ENCODE measurements at regions not wholly inside any gene's neighbourhood (a gene's known extent, or its start where the extent isn't known, plus 50 kb on each side); places are given as distances from the start of the nearest gene placed in this dataset.
A peak's percentile ranks its signal among the peaks of the same experiment; 100 is the strongest.

GRCh38 chr6:122524056-122524455 is 52.4 kb upstream of the SERINC1 start:
- H3K9me3 ChIP-seq: no peaks in the 10 kb centered on the region
- no peaks in the 10 kb centered on the region for H3K4me1 ChIP-seq
- in situ Hi-C loops (cut with MboI; ENCODE audit: low sequenced_read_pairs in 4 of 4) (no loop called here), intact Hi-C loops (cut with DNase I; ENCODE audit: low total_unique reads) (no loop called here)
- H3K27ac ChIP-seq: no peak overlapping the region
- no peaks in the 10 kb centered on the region for H3K36me3 ChIP-seq
- DNase-seq (no peak), ATAC-seq (no peak)
- H3K4me3 ChIP-seq: no peak overlapping the region
- no peaks in the 10 kb centered on the region for H3K27me3 ChIP-seq
- TF ChIP-seq CTCF (IDR thresholded peaks at IDR 0.05 in 4 of 5, conservative IDR thresholded peaks at IDR 0.05 in 1 of 5) (no peak), POLR2A (IDR thresholded peaks at IDR 0.05) (no peak)

- Histone ChIP-seq H3K9me3 (no peaks in the 10 kb centered on the region), H3K27ac (no peak overlapping the region), H3K36me3 (no peaks in the 10 kb centered on the region), H3K4me3 (no peak overlapping the region), H3K4me1 (no peaks in the 10 kb centered on the region), H3K27me3 (no peaks in the 10 kb centered on the region)
- intact Hi-C loops (cut with DNase I; ENCODE audit: low total_unique reads): loop anchor here (1.0 kb wide), 3 partner anchors 38 to 149 kb away; no protein-coding TSS in a partner anchor
- peak in 1 of 2 donors; percentile 25 for DNase-seq
- TF ChIP-seq POLR2A (IDR thresholded peaks at IDR 0.05): no peak
- peak; percentile 78 to 91 (median 86) for TF ChIP-seq CTCF (IDR thresholded peaks at IDR 0.05 in 4 of 5, conservative IDR thresholded peaks at IDR 0.05 in 1 of 5)
- in situ Hi-C loops (cut with MboI; ENCODE audit: low sequenced_read_pairs in 4 of 4): loop anchor here in 3 of 4 donors (5.0 kb wide), 3 partner anchors 38 to 148 kb away; no protein-coding TSS in a partner anchor
- peak; percentile 91 for ATAC-seq
Measured at GRCh38 chr6:122530440-122531046, 58.9 kb upstream of the SERINC1 start.

GRCh38 chr6:122548281-122548680 is 61.9 kb upstream of the PKIB start:
- Histone ChIP-seq H3K4me3 (no peak overlapping the region), H3K27me3 (no peaks in the 10 kb centered on the region), H3K4me1 (no peaks in the 10 kb centered on the region), H3K27ac (no peak overlapping the region), H3K9me3 (no peaks in the 10 kb centered on the region), H3K36me3 (no peaks in the 10 kb centered on the region)
- in situ Hi-C loops (cut with MboI; ENCODE audit: low sequenced_read_pairs in 4 of 4) (no loop called here), intact Hi-C loops (cut with DNase I; ENCODE audit: low total_unique reads) (no loop called here)
- TF ChIP-seq CTCF (IDR thresholded peaks at IDR 0.05 in 4 of 5, conservative IDR thresholded peaks at IDR 0.05 in 1 of 5): no peak
- no peak for TF ChIP-seq POLR2A (IDR thresholded peaks at IDR 0.05)
- ATAC-seq (no peak), DNase-seq (no peak)

- DNase-seq: no peak
- in situ Hi-C loops (cut with MboI; ENCODE audit: low sequenced_read_pairs in 4 of 4): no loop called here
Measured at GRCh38 chr6:122548820-122549219, 61.4 kb upstream of the PKIB start.

More at GRCh38 chr6:122548820-122549219, 61.4 kb upstream of the PKIB start:
- intact Hi-C loops (cut with DNase I; ENCODE audit: low total_unique reads): no loop called here
- H3K4me3 ChIP-seq: no peak overlapping the region
- no peak for ATAC-seq
- H3K36me3 ChIP-seq: no peaks in the 10 kb centered on the region
- H3K27ac ChIP-seq: no peak overlapping the region
- H3K27me3 ChIP-seq: no peaks in the 10 kb centered on the region
- H3K9me3 ChIP-seq: no peaks in the 10 kb centered on the region
- H3K4me1 ChIP-seq: no peaks in the 10 kb centered on the region
- TF ChIP-seq POLR2A (IDR thresholded peaks at IDR 0.05) (no peak), CTCF (IDR thresholded peaks at IDR 0.05 in 4 of 5, conservative IDR thresholded peaks at IDR 0.05 in 1 of 5) (no peak)

All from gastrocnemius medialis (tissue), 4 donors.